AG09319 (cell line): ENCODE measurements at regions not wholly inside any gene's neighbourhood (a gene's known extent, or its start where the extent isn't known, plus 50 kb on each side); places are given as distances from the start of the nearest gene placed in this dataset.

ENCODE experiments used
- DNase-seq: peaks from one replicate; pipeline ENCODE4 v3.0.0-alpha.2; 2010; ENCODE audit warnings: low read depth; ENCODE audit errors: extremely low read depth
- CTCF ChIP-seq: IDR thresholded peaks from 2 replicates; pipeline ENCODE4 v1.5.1; 2011; ENCODE audit warnings: low read depth, mild to moderate bottlenecking, inconsistent platforms, low read length, moderate library complexity

DNA sequence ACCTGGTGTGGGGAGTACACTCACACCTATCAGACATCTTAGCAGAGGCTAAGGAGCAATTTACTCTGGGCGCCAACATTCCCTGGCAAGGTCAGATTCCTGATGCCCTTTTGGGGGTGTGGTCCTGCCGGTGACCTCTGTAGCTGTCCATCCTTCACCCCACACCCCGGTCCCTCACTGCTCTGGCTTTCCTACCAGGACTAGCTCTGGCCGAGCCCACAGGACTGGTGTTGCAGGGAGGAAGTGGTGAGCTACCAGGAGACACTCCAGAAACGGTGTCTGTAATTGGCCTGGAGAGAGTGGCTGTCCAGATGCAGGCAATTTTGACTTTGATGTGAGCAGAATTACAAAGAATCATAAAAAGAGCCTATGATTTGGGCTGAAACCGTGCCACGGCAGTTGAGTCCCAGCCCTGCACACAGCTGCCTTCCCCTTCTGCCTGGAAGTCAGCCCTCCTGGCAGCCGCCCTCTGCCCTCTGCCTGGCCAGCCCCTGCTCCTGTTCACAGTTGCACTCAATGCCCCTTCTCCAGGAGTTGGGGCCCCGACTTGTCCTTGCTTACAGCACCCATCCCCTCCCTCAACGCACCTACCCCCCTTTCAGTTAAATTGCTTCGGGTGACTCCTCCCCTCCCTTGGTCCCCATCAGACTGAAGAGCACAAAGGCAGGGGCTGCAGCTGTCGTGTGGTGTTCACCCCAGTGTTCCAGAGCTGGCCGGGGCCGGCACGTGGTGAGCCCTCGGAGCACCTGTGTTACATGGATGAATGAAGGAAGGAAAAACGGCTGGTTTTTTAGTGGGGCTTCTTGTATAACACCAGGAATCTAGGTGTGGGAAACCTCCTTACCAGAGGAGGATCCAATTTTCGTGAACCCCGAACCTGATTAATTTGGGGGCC, 80.2 kb upstream of the TPM1 start:
- no peak for TF ChIP-seq CTCF
- no peak for DNase-seq

DNA sequence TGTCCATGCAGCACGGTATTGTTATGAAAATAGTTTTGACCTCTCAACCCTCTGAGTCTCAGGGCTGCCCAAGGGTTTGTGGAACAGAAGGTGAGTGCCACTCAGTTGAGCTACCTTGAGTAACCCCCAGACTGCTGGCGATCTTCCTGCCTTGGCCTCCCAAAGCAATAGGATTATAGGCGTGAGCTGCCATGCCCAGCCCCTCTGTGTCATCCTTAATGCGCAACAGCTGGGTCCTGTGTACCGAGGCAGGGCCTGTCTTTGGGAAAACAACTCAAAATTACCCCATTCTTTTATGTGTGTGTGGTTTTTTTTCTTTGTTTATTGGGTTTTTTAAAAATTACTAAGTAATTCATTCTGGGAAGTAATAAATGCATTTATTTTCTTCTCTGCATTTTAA, 78.3 kb upstream of the TPM1 start:
- no peak for TF ChIP-seq CTCF
- peak; percentile 24 for DNase-seq

DNA sequence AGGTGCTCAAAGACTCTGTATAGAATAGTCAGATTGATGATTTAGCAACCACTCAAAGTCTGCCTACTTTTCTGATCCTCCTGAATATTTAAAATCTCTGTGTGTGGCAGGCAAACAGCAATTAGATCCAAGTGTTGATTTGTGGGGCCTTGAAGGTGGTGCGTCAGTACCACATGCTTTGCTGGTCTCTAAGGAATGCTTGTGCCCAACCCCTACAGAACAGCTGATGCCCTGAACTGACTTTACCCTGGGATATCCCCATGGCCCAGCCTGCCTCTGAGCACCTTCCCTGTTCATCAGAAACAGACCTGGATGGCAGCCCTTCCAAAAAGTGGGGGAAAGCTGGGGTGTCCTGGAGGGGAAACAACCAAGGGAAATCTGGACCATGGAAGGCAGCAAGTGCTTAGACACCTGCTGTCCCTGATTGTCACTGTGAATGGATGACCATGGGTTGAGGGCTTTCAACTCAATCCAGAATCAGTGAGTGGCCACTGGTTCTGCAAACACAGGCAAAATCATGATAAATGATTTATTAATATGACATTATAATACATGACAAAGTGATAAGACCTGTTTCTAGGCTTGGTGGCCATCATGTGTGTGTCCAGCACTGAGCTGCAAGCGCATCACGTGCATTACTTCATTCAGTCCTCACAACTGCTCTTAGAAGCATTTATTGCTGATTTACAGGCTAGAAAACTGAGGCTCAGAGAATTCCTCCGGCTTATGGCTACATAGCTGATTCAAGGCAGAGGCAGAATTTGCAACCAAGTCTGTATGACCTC, 76.1 kb upstream of the TPM1 start:
- no peak for DNase-seq
- no peak for TF ChIP-seq CTCF

GRCh38 chr15:62968699-62969098, 73.8 kb upstream of the TPM1 start:
- TF ChIP-seq CTCF, result no peak

DNA sequence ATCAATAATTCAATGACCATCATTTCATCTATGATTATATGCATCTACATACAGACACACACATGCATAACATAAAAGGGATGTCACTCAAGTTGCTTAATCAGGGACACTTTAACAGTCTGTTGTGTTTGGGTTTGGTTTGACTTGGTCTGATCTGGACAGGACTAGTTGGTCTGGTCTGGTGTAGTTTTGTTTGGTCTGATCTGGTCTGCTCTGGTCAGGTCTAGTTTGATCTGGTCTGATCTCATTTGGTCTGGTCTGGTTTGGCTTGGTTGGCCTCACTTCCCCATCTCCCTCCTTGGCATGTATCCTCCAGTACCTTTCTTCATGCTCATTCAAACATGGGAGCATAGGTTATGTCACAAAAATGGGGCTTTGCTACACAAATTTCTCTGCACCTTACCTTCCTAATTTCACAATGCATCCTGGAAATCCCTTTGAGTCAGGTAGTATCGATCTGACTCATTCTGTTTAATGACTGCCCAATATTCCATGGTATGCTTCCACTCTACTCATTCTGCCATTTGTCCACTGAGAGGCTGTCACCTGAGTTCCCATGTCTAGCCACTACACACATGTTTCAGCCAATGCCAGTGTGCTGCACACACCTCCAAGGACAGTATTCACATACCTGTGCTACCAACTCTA, 73.0 kb upstream of the TPM1 start:
- DNase-seq, result no peak
- no peak for TF ChIP-seq CTCF

More at GRCh38 chr15:62968699-62969098, 73.8 kb upstream of the TPM1 start:
- no peak for DNase-seq

DNA sequence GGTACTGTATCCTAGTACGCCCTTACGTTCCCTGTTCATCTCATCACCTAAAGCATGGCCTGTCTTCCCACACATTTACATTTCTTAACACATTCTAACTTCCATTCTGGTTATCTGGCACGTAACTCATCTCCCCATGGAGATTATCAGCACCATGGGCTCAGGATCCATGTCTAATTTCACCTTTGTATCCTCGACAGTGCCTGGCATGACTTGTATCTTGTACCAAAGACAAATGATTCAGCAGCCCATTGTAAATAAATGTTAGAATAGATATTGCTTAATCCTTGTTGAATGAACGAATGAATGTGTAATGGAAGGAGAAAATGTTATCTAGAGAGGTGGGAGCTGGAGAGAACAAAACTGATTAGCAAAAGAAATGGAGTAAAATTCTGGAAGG, 69.7 kb upstream of the TPM1 start:
- DNase-seq, result peak; percentile 18
- TF ChIP-seq CTCF, result no peak
